ENCODE measurements at regions not wholly inside any gene's neighbourhood (a gene's known extent, or its start where the extent isn't known, plus 50 kb on each side); places are given as distances from the start of the nearest gene placed in this dataset.
"Not testable (repeated sequence)": the region's sequence is repeated elsewhere in the genome, so short reads cannot be mapped to it uniquely, and the experiment has no call there.

DNA sequence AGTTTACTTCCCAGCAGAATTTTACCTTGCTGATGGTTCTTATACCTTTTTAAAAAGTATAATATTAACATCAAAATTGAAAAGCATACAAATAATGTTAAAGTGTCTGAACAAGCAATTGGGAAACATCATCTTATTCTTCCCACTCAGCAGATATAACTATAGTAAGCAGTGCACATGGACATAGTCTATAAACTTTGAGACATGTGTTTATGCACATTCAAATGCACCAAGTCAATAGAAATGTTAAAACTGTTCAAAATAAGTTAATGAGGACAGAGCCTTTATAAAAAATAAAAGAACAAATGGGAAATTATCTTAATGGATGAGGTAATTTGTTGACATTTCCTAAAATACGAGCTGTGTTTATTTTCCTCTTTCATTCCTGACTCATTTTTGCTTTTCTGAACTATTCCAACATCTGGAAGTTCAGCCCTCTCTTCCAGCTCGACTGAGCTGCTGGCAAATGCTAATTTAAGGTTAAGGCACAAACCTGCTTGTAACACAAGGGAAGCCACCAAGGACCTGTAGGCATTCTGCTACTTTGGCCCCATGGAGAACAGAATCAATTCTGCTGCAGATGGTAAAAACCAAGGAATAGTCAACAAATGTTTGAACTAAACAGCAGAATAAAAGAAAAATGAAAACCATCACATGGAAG is 110.3 kb upstream of the MAP3K4 start:
- no peak for DNase-seq
- Histone ChIP-seq H3K36me3 (no peaks in the 10 kb centered on the region), H3K4me3 (no peak overlapping the region), H3K9me3 (replicated peaks) (no peaks in the 10 kb centered on the region), H3K27ac (no peak overlapping the region), H3K4me1 (no peaks in the 10 kb centered on the region), H3K27me3 (peaks cover 9% of the 10 kb centered on the region)

DNA sequence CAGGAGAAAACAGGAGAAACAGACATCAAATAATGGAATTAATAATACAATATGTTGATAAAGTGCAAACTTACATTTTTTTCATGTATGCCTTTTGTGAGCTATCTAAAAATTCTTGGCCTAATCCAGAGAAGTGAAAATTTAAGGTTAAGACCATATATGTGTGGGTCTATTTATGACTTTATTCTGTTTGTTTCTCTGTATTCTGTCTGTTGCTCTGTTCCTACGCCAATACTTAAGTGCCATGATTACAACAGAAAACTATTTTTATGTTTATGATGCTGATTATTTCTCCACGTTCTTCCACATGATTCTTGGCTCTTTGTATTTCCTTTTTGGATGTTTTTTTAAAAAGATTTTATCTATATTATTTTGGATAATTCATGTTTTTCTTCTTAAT is 109.6 kb upstream of the MAP3K4 start:
- no peak for DNase-seq
- no peak overlapping the region for H3K27ac ChIP-seq
- H3K4me1 ChIP-seq, result no peaks in the 10 kb centered on the region
- H3K4me3 ChIP-seq, result no peak overlapping the region
- H3K36me3 ChIP-seq, result no peaks in the 10 kb centered on the region
- H3K9me3 ChIP-seq (replicated peaks), result no peaks in the 10 kb centered on the region
- peaks cover 9% of the 10 kb centered on the region for H3K27me3 ChIP-seq

GRCh38 chr6:160882791-160883279 is 108.7 kb upstream of the MAP3K4 start:
- Histone ChIP-seq H3K27me3 (peaks cover 9% of the 10 kb centered on the region), H3K27ac (no peak overlapping the region), H3K4me1 (no peaks in the 10 kb centered on the region), H3K4me3 (no peak overlapping the region), H3K36me3 (no peaks in the 10 kb centered on the region), H3K9me3 (replicated peaks) (no peaks in the 10 kb centered on the region)
- no peak for DNase-seq

- peaks cover 9% of the 10 kb centered on the region for H3K27me3 ChIP-seq
- H3K4me1 ChIP-seq, result no peaks in the 10 kb centered on the region
- H3K27ac ChIP-seq, result no peak overlapping the region
- no peak overlapping the region for H3K4me3 ChIP-seq
- DNase-seq, result no peak
- H3K9me3 ChIP-seq (replicated peaks), result no peaks in the 10 kb centered on the region
- no peaks in the 10 kb centered on the region for H3K36me3 ChIP-seq
These were observed 108.0 kb upstream of the MAP3K4 start for GRCh38 chr6:160883560-160883959.

- H3K36me3 ChIP-seq, result no peaks in the 10 kb centered on the region
- peaks cover 9% of the 10 kb centered on the region for H3K27me3 ChIP-seq
- H3K27ac ChIP-seq, result no peak overlapping the region
- no peaks in the 10 kb centered on the region for H3K4me1 ChIP-seq
- no peak for DNase-seq
- H3K9me3 ChIP-seq (replicated peaks), result no peaks in the 10 kb centered on the region
- no peak overlapping the region for H3K4me3 ChIP-seq
These were observed 107.6 kb upstream of the MAP3K4 start for GRCh38 chr6:160883999-160884398.

GRCh38 chr6:160889148-160889547 is 102.4 kb upstream of the MAP3K4 start:
- H3K36me3 ChIP-seq; DNase-seq; H3K27me3 ChIP-seq; H3K9me3 ChIP-seq (replicated peaks); H3K4me3 ChIP-seq; H3K4me1 ChIP-seq; H3K27ac ChIP-seq: not testable (repeated sequence)

- Histone ChIP-seq H3K27ac (no peak overlapping the region), H3K4me1 (no peaks in the 10 kb centered on the region), H3K27me3 (no peaks in the 10 kb centered on the region), H3K4me3 (no peak overlapping the region), H3K9me3 (replicated peaks) (no peaks in the 10 kb centered on the region), H3K36me3 (no peaks in the 10 kb centered on the region)
- DNase-seq, result no peak
These were observed 99.9 kb upstream of the MAP3K4 start for GRCh38 chr6:160891690-160892089.

DNA sequence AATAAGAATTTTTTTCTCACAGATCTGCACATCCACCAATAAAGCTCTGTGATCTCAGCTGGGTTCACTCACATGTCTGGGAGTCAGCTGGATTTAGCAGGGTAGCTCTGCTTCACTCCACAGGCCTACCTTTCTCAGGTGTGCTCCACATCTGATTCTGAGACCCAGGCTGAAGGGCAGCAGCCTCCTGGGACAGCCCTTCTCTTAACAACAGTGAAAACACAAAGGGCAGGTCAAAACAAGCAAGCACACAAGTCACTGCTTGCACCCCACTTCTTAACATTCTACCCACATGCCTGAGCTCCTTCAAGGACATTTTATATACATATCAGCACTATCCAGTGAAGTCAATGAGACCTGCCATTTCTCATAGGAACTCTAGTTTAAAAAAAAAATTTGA is 96.0 kb upstream of the MAP3K4 start:
- H3K4me3 ChIP-seq, result no peak overlapping the region
- no peaks in the 10 kb centered on the region for H3K9me3 ChIP-seq (replicated peaks)
- H3K27me3 ChIP-seq, result no peaks in the 10 kb centered on the region
- DNase-seq, result no peak
- no peaks in the 10 kb centered on the region for H3K4me1 ChIP-seq
- H3K36me3 ChIP-seq, result no peaks in the 10 kb centered on the region
- H3K27ac ChIP-seq, result no peak overlapping the region

DNA sequence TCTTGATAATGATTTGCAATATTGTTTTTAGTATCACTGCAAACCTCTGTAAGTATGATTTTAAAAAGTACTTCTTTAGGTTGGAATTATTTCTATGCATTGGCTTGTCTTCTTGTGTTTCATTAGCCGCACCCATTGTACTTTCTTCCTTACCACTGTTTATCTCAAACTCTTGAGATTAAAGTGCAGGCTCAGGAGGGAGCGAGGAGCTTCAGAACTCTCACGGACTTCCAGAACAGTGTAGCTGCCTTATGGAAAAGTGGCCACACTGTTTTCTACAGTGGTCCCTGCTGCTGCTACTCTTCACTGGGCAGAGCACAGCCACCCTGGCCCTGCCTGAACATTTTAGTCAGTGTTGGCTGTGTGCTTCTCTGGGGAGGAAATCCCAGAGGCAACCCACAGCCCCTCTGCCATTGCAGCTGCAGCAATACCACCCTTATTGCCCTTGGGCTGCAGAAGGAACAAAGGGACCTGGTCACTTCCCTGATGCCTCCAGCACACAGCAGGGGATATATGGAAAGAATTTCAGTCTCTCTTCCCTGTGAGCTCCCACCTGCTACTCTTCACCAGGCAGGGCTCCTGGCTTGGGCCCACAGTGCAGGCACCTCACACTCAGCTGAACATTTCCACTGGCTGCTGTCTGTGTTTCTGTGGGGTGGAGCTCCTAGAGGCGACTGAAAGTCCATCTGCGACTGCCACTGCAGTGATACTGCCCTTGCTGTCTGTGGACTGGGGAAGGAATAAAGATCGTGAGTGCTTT is 91.7 kb upstream of the MAP3K4 start:
- Histone ChIP-seq H3K4me3 (no peak overlapping the region), H3K27ac (no peak overlapping the region), H3K27me3 (no peaks in the 10 kb centered on the region), H3K36me3 (no peaks in the 10 kb centered on the region), H3K4me1 (no peaks in the 10 kb centered on the region), H3K9me3 (replicated peaks) (no peaks in the 10 kb centered on the region)
- DNase-seq, result no peak

GRCh38 chr6:160911949-160912348 is 79.6 kb upstream of the MAP3K4 start:
- no peak overlapping the region for H3K27ac ChIP-seq
- DNase-seq, result no peak
- H3K27me3 ChIP-seq, result 0 out of 2 replicates have a peak, but pooled peaks cover 2% of the 10 kb centered on the region
- no peaks in the 10 kb centered on the region for H3K4me1 ChIP-seq
- H3K4me3 ChIP-seq, result no peak overlapping the region
- no peaks in the 10 kb centered on the region for H3K36me3 ChIP-seq
- H3K9me3 ChIP-seq (replicated peaks), result peaks cover 5% of the 10 kb centered on the region; the same call in 1 of the 2 replicates

DNA sequence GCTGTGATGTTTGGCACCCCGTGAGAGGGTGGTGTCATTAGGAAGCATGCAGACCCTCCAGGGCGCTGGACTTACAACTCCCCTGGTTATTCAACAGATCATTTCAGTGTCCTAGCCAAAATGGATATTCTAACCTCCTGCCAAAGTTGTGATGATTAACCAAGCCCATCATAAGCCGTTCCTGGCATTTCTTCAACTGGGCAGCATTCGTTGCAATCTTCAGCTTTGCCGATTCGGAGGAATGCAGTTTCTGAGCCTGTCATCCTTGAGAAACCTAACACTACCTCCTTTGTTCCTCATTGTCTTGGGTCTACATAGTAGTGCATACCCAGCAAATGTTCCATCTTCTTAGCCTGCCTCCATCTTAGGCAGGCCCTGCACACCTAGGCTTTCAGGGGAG is 79.2 kb upstream of the MAP3K4 start:
- H3K4me3 ChIP-seq, result no peak overlapping the region
- no peaks in the 10 kb centered on the region for H3K36me3 ChIP-seq
- 0 out of 2 replicates have a peak, but pooled peaks cover 2% of the 10 kb centered on the region for H3K27me3 ChIP-seq
- H3K27ac ChIP-seq, result no peak overlapping the region
- H3K4me1 ChIP-seq, result no peaks in the 10 kb centered on the region
- peaks cover 5% of the 10 kb centered on the region; the same call in 1 of the 2 replicates for H3K9me3 ChIP-seq (replicated peaks)
- DNase-seq, result no peak

- Histone ChIP-seq H3K4me1 (no peaks in the 10 kb centered on the region), H3K36me3 (no peaks in the 10 kb centered on the region)
- DNase-seq, result no peak
These were observed 74.0 kb upstream of the MAP3K4 start for GRCh38 chr6:160917572-160917971.

GRCh38 chr6:160919723-160920440 is 71.7 kb upstream of the MAP3K4 start:
- Histone ChIP-seq H3K9me3 (replicated peaks) (no peaks in the 10 kb centered on the region), H3K4me3 (no peak overlapping the region), H3K4me1 (no peaks in the 10 kb centered on the region), H3K27ac (no peak overlapping the region), H3K36me3 (no peaks in the 10 kb centered on the region), H3K27me3 (no peaks in the 10 kb centered on the region)
- no peak for DNase-seq

More at GRCh38 chr6:160917572-160917971, 74.0 kb upstream of the MAP3K4 start:
- Histone ChIP-seq H3K27ac (no peak overlapping the region), H3K27me3 (0 out of 2 replicates have a peak, but pooled peaks cover 2% of the 10 kb centered on the region), H3K9me3 (replicated peaks) (peaks cover 5% of the 10 kb centered on the region; the same call in 1 of the 2 replicates), H3K4me3 (no peak overlapping the region)

GRCh38 chr6:160921095-160921494 is 70.5 kb upstream of the MAP3K4 start:
- Histone ChIP-seq H3K27me3 (no peaks in the 10 kb centered on the region), H3K36me3 (no peaks in the 10 kb centered on the region), H3K9me3 (replicated peaks) (no peaks in the 10 kb centered on the region), H3K4me1 (no peaks in the 10 kb centered on the region), H3K27ac (no peak overlapping the region), H3K4me3 (no peak overlapping the region)
- no peak for DNase-seq

Measured in SJCRH30 (cell line).